ENCODE measurements at regions not wholly inside any gene's neighbourhood (a gene's known extent, or its start where the extent isn't known, plus 50 kb on each side); places are given as distances from the start of the nearest gene placed in this dataset.

DNA sequence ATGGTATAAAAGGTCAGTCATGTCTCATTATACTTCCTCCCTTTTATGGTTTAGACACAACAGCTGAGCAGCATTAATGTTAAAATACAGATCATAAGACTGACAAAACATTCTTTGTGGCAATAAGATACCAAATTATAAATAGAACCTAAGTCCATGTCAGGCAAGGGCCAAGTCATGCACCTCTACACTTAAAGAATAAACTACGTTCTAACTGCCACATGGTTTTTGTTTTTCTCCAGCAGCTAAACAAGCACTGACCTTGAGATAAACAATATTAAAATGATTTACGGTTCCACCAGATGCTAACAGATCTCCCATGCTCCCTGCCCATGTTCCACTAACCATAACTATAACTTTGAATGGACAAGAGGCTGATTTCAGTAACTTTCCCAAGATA lies 368.6 kb upstream of the TFPI start:
- Histone ChIP-seq H3K27me3 (no peaks in the 10 kb centered on the region), H3K4me1 (replicated peaks in 1 of 2) (no peaks in the 10 kb centered on the region), H3K4me3 (no peak overlapping the region), H3K27ac (no peak overlapping the region), H3K9me3 (replicated peaks in 1 of 3) (no peaks in the 10 kb centered on the region), H3K36me3 (replicated peaks in 1 of 2) (no peaks in the 10 kb centered on the region)
- TF ChIP-seq, protein P1, sequence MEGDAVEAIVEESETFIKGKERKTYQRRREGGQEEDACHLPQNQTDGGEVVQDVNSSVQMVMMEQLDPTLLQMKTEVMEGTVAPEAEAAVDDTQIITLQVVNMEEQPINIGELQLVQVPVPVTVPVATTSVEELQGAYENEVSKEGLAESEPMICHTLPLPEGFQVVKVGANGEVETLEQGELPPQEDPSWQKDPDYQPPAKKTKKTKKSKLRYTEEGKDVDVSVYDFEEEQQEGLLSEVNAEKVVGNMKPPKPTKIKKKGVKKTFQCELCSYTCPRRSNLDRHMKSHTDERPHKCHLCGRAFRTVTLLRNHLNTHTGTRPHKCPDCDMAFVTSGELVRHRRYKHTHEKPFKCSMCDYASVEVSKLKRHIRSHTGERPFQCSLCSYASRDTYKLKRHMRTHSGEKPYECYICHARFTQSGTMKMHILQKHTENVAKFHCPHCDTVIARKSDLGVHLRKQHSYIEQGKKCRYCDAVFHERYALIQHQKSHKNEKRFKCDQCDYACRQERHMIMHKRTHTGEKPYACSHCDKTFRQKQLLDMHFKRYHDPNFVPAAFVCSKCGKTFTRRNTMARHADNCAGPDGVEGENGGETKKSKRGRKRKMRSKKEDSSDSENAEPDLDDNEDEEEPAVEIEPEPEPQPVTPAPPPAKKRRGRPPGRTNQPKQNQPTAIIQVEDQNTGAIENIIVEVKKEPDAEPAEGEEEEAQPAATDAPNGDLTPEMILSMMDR (IDR thresholded peaks at IDR 0.05): no peak
- TF ChIP-seq POLR2A (IDR thresholded peaks at IDR 0.05): no peak
- no peak for DNase-seq
- 50 to 68% (median 60%) methylated on average over 2 of the region's 2 CpGs for WGBS, 4 donors
- intact Hi-C loops (cut with DNase I): no loop called here

DNA sequence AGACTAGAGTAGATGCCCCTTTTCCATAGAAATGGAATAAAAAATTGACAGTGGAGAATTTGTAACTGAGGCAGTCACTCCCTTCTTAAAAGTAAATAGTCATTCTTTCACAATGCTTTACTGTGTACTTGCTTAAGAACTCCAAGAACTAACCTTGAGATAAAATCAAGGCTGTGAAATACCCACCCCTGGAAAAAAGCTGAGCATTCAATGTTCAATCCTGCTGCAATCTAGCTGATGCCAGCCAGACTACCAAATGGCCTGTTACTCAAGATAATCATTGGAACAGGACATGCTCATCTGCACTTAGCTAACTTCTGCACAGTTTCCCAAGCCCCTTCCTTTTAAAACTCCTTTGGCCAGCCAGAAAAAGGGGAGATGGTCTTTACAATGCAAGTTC lies 367.4 kb upstream of the GULP1 start:
- H3K9me3 ChIP-seq (replicated peaks in 1 of 3): no peaks in the 10 kb centered on the region
- H3K36me3 ChIP-seq (replicated peaks in 1 of 2): no peaks in the 10 kb centered on the region
- DNase-seq: no peak
- intact Hi-C loops (cut with DNase I): no loop called here
- H3K4me3 ChIP-seq: no peak overlapping the region
- H3K27ac ChIP-seq: no peak overlapping the region
- no peaks in the 10 kb centered on the region for H3K4me1 ChIP-seq (replicated peaks in 1 of 2)
- no peaks in the 10 kb centered on the region for H3K27me3 ChIP-seq
- TF ChIP-seq POLR2A (IDR thresholded peaks at IDR 0.05): no peak
- TF ChIP-seq, protein P1 (IDR thresholded peaks at IDR 0.05): no peak

DNA sequence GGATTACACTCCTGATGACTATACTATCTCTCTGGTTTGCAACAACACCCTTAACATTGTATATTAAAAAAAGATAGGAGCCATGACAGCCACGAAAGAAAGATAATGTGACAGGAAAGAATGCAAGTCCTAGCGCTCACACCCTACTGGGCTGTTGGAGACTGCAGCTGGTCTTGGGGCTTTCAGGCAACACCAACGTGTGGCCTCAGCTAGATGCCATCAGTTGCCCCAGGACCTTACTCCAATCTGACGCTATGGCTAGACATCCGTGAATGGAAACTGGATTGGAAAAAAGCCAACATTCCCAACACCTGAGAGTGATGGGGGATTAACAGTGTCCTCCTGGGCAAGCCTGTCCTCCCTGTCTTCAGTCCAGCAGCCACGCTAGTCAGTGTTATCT lies 357.4 kb upstream of the GULP1 start:
- no peak for DNase-seq
- Histone ChIP-seq H3K27me3 (no peaks in the 10 kb centered on the region), H3K36me3 (replicated peaks in 1 of 2) (no peaks in the 10 kb centered on the region), H3K9me3 (replicated peaks in 1 of 3) (no peaks in the 10 kb centered on the region), H3K27ac (no peak overlapping the region), H3K4me1 (replicated peaks in 1 of 2) (no peaks in the 10 kb centered on the region), H3K4me3 (no peak overlapping the region)
- intact Hi-C loops (cut with DNase I): no loop called here
- WGBS, 4 donors: 81 to 87% (median 84%) methylated on average over 6 of the region's 6 CpGs
- TF ChIP-seq POLR2A (IDR thresholded peaks at IDR 0.05): no peak
- TF ChIP-seq, protein P1 (IDR thresholded peaks at IDR 0.05): no peak

DNA sequence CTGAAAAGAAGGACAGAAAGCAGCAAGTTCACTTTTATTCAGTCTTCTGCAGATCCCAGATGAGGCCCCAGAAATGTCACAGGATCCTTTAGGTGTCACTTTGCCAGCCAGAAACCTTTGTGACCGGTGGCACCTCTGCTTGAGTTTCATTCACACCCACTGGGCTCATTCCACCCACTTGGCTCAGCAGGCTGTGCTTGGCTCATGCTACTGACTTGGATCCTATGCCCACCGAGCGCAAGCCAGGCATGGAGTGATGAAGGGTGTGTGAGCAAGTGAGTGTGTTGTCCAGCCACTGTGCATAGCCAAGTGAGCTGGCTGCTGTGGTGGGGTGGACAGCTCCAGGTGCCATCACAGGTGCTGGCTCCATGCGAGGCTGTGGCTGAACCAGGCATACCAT lies 357.0 kb upstream of the GULP1 start:
- no peak for DNase-seq
- Histone ChIP-seq H3K4me3 (no peak overlapping the region), H3K27me3 (no peaks in the 10 kb centered on the region), H3K9me3 (replicated peaks in 1 of 3) (no peaks in the 10 kb centered on the region), H3K27ac (no peak overlapping the region), H3K4me1 (replicated peaks in 1 of 2) (no peaks in the 10 kb centered on the region), H3K36me3 (replicated peaks in 1 of 2) (no peaks in the 10 kb centered on the region)
- intact Hi-C loops (cut with DNase I): no loop called here
- WGBS, 4 donors: 87 to 91% (median 88%) methylated on average over 4 of the region's 4 CpGs
- TF ChIP-seq, protein P1 (IDR thresholded peaks at IDR 0.05): no peak
- TF ChIP-seq POLR2A (IDR thresholded peaks at IDR 0.05): no peak

Measured in adrenal gland (tissue), 9 donors.